Endothelial cell of umbilical vein (primary cell): ENCODE measurements at regions not wholly inside any gene's neighbourhood (a gene's known extent, or its start where the extent isn't known, plus 50 kb on each side); places are given as distances from the start of the nearest gene placed in this dataset.

ENCODE experiments used
- CTCF ChIP-seq, 2 donors: IDR thresholded peaks; 1 replicate in 1 of 2; 2 replicates in 1 of 2; pipeline ENCODE4 v1.5.1; 2011; ENCODE audit warnings: low read length in 2 of 2, mild to moderate bottlenecking in 2 of 2, moderate library complexity in 2 of 2, control low read depth in 1 of 2, inconsistent platforms in 1 of 2, low read depth in 1 of 2; ENCODE audit not compliant: insufficient read depth in 1 of 2; ENCODE audit errors: extremely low read depth in 1 of 2
- EZH2 ChIP-seq: IDR thresholded peaks from 2 replicates; pipeline ENCODE4 v1.6.1; 2012; ENCODE audit warnings: borderline replicate concordance, low read depth, mild to moderate bottlenecking, moderate library complexity, low read length, inconsistent platforms; ENCODE audit not compliant: severe bottlenecking
- FOS ChIP-seq: IDR thresholded peaks from 2 replicates; pipeline ENCODE4 v1.6.1; 2011; ENCODE audit warnings: mild to moderate bottlenecking, low read length, moderate library complexity, borderline replicate concordance; ENCODE audit not compliant: insufficient read depth
- JUN ChIP-seq: IDR thresholded peaks from 2 replicates; pipeline ENCODE4 v1.6.1; 2011; ENCODE audit warnings: borderline replicate concordance, low read depth; ENCODE audit not compliant: insufficient read length, insufficient read depth
- MAX ChIP-seq: IDR thresholded peaks from 2 replicates; pipeline ENCODE4 v1.6.1; 2011; ENCODE audit not compliant: insufficient read depth, insufficient read length
- MYC ChIP-seq: IDR thresholded peaks from one replicate; pipeline ENCODE4 v1.6.1; 2011; ENCODE audit warnings: mild to moderate bottlenecking, low read depth, low read length
- POLR2A ChIP-seq: IDR thresholded peaks from 2 replicates; pipeline ENCODE4 v1.6.1; 2012; ENCODE audit warnings: low read depth, mild to moderate bottlenecking, control low read depth, low read length
- POLR2AphosphoS5 ChIP-seq: IDR thresholded peaks from 2 replicates; pipeline ENCODE4 v1.6.1; 2012; ENCODE audit warnings: low read depth, mild to moderate bottlenecking, control low read depth, low read length, moderate library complexity; ENCODE audit not compliant: insufficient read depth

- TF ChIP-seq CTCF (IDR thresholded peaks at IDR 0.05; ENCODE audit: extremely low read depth in 1 of 2, insufficient read depth in 1 of 2, low read depth in 1 of 2, low read length in 2 of 2) (no peak), POLR2A (no peak), MAX (no peak), POLR2AphosphoS5 (no peak), JUN (no peak), FOS (no peak), EZH2 (no peak), MYC (no peak)
Observed at GRCh38 chr2:83674050-83674449, 785.0 kb downstream of the SUCLG1 start.
